GM19397 (cell line): ENCODE measurements at regions not wholly inside any gene's neighbourhood (a gene's known extent, or its start where the extent isn't known, plus 50 kb on each side); places are given as distances from the start of the nearest gene placed in this dataset.

Experiments used
- ATAC-seq: cut with Tn5 transposase; IDR thresholded peaks from one replicate; pipeline ENCODE4 v1.9.1; 2021; ENCODE audit warnings: mild to moderate bottlenecking, moderate library complexity; ENCODE audit not compliant: unreplicated experiment

DNA sequence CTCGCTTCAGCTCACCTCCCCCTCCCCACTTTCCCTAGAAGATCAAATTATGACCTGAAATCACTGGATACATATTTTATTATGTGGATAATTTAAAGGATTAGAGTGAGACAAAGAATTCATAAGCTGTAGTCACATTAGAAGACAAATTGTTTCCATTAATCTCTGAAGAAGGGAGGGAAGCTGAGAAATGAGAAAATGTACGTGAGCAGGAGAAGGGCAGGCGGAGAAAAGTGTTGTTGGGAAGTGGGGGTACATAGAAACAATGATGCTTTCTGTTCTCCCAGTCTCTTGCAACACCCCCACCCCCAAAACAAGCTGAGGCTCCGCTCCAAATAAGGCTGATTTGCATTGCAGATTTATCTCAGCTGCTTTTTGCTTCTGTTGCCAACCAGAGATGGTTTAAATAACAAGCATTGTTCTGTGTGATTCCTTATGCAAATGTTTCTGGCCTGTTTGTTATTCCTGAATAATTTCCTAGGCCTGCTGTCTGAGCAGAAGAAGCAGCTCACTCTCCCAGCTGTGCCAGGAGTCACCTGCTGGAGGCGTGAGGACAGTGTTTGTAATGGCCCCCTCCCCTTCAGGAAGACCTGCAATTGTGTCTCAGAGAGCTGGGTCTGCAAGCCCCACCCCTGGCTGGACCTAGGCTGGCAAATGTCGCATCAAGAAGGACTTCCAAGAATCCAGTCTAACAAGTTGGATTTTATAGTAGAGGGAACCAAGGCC lies 121.8 kb upstream of the TNR start:
- no peak for ATAC-seq

DNA sequence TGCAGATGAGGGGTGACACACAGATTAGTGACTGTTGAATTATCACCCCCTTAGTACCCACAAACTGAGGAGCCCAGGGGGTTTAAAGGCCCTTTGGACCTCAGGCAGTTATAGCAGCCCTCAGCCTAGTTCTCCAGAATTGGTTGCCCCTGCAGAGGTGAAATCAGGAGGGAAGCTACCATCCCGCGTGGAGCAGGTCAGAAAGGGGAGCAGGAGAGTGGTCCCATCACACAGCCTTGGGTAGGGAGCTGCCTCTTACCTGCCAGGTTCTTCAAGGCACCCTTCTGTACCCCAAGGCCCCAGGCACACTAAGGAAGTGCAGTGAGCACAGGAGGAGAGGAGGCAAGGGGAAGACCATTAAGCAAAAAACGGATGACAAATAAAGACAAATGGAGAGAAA lies 121.2 kb upstream of the TNR start:
- no peak for ATAC-seq

DNA sequence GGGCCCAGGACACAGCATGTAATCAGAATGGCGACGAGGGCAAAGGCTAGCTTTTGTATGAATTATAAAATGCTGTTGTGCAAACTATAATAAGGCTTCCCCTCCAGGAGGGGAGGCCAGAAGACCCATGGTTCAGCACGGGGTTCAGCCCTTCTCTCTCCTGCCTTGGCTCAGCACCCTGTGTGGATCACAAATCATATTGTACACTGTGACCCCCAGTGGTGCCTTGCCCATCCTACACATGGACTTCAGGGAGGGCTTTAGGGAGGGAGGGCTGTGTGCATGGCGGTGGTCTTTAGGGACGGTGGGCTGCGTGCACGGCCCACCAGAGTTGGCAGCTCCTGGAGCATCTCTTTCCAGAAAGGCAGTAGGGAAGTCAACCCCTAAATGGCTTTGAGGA lies 120.8 kb upstream of the TNR start:
- no peak for ATAC-seq

DNA sequence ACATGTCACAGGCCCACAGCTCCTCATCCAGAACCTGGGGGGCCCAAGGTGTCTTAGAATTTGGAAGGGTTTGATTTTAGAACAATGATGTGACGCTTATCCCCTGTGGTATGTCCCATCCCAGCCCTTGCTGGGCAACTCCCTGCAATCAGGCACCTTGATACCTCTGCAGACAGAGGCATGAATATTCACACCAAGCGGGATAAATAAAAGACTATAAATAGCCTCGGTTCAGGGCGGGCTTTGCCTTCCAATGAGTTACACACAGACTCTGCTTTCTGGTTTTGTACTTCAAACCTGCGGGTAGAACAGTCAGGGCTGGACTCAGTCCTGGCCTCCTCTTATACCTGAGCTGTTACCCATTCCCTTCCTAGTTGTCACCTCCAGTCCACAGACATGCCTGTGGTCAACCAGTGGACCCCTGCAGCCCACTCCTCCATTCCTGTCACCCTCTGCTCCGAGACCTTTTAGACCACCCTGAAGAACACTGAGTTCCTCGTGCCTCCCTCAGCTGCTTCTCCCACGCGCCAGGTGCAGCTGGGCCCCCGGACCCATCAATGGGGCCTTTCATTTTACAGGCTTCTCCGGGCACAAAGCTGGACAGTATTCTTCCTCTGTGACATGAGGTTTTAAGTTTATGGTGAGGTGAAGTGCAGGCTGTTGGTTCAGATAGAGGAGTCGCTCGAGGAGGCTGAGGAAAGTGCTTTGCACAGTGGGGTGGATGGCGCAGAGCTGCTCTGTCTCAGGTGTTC lies 120.1 kb upstream of the TNR start:
- ATAC-seq, result no peak

DNA sequence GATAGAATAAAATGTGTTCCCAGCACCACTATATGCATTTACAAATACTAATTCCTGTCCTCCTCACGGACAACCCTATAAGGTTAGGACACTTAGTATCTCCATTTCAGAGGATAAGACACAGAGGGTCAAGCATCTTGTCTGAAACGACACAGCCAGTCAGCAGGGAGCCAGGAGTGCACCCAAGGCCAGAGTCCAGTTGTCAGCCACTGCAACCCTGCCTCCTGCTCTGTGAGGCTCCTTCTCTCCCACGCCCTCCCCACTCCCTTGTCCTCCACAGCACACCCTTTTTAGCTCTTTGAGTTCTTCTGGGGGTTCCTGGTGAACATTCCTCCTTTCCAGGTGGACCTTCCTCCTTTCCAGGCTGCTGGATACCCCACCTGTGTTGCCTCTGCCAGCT lies 119.0 kb upstream of the TNR start:
- no peak for ATAC-seq

DNA sequence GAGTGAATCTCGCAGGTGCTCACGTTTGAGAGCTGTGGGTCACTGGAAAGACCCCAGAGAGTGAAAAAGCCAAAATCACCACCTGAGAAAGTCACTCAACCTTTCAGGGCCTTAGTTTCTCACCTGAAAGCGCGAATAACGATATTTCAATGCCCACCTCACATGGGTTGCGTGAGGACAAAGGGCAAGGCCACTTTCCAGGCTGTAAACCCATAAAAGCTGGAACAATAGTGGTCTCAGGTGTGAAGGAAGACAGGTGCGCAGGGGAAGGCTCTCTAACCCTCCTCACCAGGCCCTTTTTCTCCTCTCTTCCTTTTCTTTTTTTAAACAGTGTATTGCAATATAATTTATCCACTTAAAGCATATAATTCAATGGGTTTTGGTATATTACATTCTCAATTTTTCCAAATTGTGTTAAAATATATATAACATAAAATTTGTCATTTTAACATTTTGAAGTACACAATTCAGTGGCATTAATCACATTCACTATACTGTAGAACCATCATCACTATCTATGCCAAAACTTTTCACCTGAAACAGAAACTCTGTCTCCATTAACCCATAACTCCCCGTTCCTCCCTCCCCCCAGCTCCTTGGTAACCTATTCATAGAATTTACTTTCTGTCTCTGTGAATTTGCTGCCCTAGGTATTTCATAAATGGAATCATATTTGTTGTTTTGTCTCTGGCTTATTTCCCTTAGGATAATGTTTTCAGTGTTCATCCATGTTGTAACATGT lies 118.4 kb upstream of the TNR start:
- ATAC-seq, result no peak

DNA sequence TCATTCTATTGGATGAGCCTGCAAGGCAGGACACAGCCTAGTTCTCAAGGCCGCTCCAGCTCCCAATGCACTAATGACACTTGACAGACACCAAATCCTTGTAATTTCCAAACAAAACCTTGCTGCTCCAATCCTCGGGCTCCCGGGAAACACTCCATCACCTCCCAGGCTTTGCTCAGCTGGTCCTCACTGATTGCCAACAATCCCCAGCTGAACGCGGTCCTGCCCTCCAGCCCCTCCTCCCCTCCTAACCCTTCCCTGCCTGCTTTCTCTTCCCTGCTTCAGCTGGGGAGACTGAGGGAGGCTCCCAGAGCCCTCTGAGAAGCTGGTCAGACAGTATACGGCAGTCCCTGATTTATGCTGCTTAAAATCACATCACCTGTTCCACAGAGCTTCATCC lies 114.4 kb upstream of the TNR start:
- no peak for ATAC-seq

DNA sequence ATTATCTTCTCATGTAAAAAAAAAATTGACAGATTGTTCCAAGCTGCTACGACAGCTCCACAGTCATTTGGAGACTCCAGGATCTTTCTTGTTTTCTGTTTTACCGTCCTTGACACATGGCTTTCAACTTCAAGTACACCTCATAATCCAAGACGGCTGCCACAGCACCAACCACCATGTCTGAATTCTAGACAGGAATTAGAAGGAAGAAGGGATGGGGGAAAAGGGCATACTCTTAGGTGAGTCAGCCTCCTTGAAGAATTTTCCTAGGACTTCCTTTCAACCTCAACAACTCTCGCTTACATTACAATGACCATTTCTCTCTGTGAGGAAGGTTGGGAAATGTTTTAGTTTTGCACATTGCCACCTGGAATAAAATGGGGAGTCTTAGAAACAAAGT lies 110.3 kb upstream of the TNR start:
- ATAC-seq, result no peak

DNA sequence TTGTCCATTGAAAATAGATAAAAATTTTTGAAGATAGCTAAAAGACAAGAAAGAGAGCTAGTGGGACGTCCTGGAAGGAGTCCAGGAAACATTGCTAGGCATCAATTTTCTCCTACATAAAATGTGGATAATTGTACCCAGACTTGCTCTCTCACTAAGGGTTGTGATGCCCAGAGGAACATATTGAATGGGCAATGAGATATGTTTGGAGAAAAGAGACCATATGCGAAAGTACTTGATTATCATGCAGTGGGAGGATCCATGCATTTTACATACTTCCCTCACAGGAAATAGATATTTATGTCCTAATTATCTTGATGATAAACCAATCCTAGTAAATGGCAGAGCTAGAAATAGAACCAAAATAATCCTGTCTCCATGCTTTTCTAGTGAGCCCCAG lies 108.4 kb upstream of the TNR start:
- ATAC-seq, result no peak

DNA sequence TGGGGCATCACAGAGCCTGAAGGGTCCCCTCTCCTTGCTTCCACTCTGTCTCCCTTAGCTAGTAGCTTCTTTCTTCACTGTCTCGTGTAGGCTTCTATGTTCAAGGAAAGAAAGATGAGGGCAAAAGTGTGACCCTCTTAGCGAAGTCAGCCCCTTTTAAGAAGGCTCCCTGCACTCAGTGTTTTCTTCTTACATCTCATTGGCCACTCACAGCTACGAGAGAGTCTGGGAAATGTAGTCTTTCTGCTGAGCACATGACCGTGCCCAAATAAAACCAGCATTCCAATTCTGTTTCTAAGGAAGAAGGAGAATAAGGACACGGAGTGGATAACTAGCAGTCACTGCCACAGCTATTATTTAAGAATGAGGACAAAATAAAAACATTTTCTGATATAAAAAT lies 104.9 kb upstream of the TNR start:
- no peak for ATAC-seq

DNA sequence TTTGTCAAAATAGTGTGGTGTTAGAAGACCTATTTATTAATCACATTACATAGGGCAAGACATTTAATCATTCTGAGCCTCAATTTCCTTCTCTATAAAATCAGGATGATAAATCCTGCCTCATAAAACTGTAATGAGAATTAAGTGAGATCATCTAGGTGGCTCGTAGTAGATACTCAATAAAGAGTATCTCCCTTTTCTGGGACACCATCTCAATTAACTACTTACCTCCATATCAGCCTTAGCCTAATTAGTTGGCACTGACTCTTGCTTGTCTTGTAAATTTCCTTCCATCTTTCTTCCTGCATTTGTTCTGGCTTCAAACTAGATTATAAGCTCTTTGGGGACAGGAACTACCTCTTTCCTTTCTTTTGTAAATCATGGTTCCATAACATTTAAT lies 102.6 kb upstream of the TNR start:
- ATAC-seq, result no peak

DNA sequence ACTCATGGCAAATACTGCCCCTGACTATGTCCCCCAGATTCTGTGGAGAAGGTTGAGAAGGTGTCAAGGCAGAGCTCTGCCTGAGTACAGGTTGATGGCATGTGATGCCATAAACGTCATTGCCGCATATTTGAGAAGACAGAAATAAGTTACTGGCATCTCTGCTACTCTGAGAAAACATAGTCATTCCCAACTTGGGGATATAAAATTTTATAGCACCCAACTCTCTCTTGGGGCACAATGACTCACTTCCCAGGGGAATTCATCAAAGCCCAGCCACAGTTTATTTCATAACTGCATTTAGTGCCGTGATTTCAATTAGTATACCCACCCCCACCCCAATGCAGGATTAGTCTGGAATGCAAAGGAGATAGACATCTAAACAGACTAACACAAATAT lies 101.9 kb upstream of the TNR start:
- ATAC-seq, result no peak

DNA sequence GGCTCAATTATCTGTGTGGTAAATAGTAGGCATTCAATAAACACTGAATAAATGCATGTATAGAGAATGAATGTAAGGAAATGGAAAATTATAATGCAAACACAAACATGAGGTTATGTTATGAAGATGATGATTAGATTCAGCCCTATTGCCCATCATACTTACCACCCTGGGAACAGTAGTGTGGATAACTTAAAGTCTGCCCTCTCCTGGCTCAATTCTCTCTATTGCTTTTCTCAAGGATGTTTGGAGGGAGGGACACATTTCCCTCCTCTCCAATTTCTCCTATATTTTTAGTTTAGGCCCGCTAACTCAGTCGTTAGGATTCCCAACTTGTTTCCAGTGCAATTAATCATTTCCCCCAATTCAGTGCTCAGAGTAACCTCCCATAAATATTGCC lies 101.5 kb upstream of the TNR start:
- no peak for ATAC-seq

DNA sequence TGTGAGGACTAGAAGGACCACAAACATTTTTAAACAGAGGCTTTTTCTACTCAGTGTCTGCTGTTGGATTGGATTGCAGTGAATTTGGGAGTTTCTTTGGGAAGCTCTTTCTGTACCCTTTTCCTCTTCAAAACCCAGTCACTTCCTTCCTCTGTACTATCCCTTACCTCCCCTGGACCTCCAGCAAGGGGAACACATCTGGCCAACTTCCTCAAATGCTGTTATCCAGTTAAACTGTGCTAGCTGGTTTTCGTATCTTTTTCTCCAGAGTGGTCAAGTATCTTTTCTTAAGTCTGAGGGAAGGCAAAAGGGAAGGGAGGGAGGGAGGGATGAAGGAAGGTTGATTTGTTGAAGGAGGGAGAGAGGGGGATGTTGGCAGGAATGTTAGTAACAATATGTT lies 99.2 kb upstream of the TNR start:
- ATAC-seq, result no peak

DNA sequence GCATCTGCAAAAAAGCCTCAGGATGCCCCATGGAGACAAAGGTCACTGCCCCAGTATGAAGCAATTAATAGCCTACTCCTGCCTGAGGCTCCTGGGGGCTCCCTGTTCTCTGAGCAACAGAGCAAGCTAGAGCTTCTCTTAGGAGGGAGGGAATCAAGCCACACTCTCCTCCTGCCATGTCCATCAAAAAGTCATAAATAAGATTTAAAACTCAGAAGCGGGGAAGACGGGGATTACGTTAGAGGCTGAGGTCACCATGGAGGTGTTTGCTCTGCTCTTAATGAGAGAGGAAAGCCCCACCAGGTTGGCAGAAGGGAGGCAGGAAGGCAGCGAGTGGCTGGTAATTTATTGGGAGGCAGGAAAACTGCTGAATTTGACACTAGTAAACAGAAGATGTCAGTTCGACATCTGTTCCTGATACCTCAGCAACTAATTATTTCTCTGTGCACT lies 98.4 kb upstream of the TNR start:
- ATAC-seq, result no peak

DNA sequence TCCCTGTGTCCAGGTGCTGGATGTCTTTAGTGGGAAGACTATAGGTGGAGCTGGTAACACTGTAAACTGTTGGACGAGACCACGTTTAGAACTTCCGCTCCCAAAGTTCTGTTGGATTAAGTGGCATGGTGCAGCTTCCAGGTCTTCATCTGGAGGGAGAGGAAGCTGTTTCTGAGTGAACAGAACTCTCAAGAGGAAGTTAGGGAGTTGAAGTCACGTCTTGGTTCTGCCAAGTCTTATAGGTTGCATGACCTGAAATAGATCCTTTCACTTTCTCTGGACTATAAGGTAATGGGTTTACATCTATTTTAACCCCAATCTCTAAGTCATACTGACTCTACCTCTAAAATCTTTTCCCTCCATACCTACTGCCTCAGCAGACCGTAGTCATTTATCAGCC lies 97.4 kb upstream of the TNR start:
- ATAC-seq, result no peak

DNA sequence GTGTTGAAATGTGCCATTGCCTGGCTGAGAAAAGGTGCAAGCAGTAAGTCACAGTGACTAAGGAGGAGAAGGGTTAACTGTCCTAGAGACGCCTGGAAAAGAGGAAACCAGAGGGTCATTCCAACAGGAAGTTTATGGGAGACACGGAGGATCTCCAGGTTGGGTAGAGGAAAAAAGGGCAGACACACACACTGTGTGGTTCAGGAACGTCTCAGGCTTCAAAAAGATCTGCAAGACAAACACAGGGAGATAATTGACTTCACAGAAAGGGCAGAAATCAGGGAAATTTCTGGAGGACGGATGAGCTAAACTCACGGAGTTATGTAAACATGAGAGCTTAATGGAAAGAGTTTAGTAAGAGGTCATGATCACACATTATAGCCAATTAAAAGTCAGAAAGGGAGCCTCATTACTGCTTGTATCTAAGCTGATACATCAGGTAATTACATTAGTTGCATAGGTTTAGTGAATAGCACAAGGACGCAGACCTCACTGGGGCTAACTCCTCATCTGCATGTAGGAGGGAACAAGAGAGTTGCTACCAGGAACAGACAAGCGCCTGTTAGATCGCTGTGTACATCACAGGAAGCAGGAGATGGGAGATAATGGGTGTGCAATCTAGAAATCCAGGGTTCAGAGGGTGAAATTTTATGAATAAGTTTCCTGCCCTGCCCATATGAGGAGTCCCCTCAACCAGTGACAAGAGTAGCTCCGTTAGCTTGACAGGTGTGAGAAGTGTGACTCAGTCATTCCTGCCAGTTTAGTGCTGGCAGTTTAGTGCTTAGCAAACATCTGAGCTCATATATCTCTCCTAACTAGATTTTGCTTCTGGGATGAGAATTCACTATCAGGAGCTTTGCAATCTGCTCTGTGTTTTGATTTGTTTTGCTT lies 96.6 kb upstream of the TNR start:
- no peak for ATAC-seq

DNA sequence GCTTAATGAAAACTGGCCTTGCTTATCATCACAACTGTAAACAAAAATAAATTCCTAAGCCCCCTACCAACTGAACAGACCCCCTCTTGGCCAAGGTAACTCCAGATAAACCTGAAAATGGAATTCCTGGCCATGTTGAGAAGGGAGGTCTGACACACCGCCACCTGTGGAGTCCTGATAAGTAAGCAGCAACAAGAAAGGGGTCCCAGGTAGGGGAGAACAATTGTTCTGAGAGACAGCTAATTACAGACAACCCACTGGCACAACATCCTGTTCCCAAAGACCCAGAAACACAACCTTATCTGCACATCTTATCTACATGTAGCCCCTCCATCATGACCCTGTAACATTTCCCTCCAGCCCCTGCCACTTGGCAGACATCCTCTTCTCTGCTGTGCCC lies 91.2 kb upstream of the TNR start:
- ATAC-seq, result no peak

DNA sequence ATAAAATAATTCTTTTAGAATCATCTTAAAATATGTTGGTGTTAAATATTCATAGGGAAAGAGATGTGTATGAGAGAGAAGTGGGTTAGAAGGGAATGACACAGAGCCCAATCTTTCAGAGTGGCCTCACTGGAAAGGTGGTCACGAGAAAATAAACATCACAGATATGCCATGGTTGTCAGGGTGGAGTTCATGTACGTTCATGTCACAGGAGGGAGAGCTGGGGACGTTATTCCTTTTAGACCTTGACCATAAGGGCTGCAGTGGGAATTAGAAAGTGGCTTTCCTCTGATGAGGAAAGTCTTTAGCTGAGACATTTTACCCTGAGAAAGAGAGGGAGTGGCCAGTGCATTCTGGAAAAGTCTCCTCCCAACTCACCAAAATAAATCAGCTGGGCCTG lies 90.6 kb upstream of the TNR start:
- no peak for ATAC-seq

DNA sequence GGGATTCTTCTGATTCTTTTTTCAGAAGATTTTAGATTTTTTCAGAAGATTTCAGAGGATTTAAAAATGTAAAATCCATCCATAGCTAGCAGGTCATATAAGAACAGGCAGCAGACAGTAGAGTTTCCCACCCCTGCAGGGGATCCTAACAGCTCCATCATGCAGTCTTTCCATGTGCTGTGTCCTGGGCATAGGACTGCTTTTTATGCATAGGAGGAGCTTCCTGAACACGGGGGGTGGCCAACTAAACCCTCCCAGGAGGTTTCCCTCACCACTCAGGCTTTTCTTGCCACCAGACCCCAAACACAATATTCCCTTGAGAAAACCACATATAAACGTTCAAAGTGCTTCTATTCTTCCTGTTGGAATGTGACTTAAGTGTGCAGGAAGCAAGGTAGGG lies 90.1 kb upstream of the TNR start:
- no peak for ATAC-seq

DNA sequence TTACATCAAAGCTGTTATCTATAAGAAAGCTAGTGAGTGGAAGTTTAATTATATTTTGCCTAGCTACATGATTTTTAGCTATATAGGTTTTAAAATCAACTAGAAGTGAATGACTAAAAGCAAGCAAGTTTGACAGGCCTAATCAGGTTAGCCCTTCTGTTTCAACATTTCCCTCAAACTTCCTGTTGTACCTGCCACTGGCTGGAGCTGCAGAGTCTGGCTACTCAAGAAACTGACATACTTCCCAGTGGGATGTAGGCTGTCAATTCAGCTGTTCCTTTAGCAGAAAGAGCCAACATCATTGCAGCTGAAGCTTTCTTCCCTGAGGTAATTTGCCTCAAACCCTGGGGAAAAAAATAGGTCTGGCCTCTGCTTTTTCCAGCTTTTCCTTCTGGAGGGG lies 87.1 kb upstream of the TNR start:
- no peak for ATAC-seq
